Hepatocyte (in vitro differentiated cells): ENCODE measurements at regions not wholly inside any gene's neighbourhood (a gene's known extent, or its start where the extent isn't known, plus 50 kb on each side); places are given as distances from the start of the nearest gene placed in this dataset.

ENCODE experiments used
- DNase-seq: peaks from one replicate; pipeline ENCODE4 v3.0.0-alpha.2; 2016; ENCODE audit warnings: low spot score
- H2AFZ ChIP-seq: fragments of 200-600 bp; sonication (generic); 2 replicates; pipeline ENCODE4 v1.6.0; 2016; ENCODE audit warnings: antibody characterized with exemption, mild to moderate bottlenecking
- H3K27ac ChIP-seq: fragments of 200-600 bp; sonication (generic); 2 replicates; pipeline ENCODE4 v1.5.1; 2016; ENCODE audit warnings: mild to moderate bottlenecking
- H3K27me3 ChIP-seq: fragments of 200-600 bp; sonication (generic); 2 replicates; pipeline ENCODE4 v1.6.1; 2016
- H3K36me3 ChIP-seq: fragments of 200-600 bp; sonication (generic); replicated peaks from 2 replicates; pipeline ENCODE4 v1.5.1; 2016; ENCODE audit warnings: low read depth; ENCODE audit not compliant: insufficient read depth
- H3K4me1 ChIP-seq: fragments of 200-600 bp; sonication (generic); 2 replicates; pipeline ENCODE4 v1.5.1; 2016; ENCODE audit warnings: mild to moderate bottlenecking, moderate library complexity; ENCODE audit not compliant: insufficient read depth
- H3K4me2 ChIP-seq: fragments of 200-600 bp; sonication (generic); 2 replicates; pipeline ENCODE4 v1.6.0; 2016
- H3K4me3 ChIP-seq: fragments of 200-600 bp; sonication (generic); 2 replicates; pipeline ENCODE4 v1.5.1; 2016; ENCODE audit warnings: mild to moderate bottlenecking
- H3K79me2 ChIP-seq: fragments of 200-600 bp; sonication (generic); 2 replicates; pipeline ENCODE4 v1.6.0; 2017; ENCODE audit warnings: mild to moderate bottlenecking
- H3K9me2 ChIP-seq: fragments of 200-600 bp; sonication (generic); replicated peaks from 2 replicates; pipeline ENCODE4 v1.6.0; 2017; ENCODE audit warnings: mild to moderate bottlenecking; ENCODE audit not compliant: insufficient read depth
- H3K9me3 ChIP-seq: fragments of 200-600 bp; sonication (generic); 2 replicates; pipeline ENCODE4 v1.5.1; 2016; ENCODE audit warnings: low read depth, mild to moderate bottlenecking
- H4K20me1 ChIP-seq: fragments of 200-600 bp; sonication (generic); 2 replicates; pipeline ENCODE4 v1.6.0; 2016; ENCODE audit warnings: mild to moderate bottlenecking; ENCODE audit not compliant: insufficient read depth, poor library complexity, severe bottlenecking
- EZH2 ChIP-seq: fragments of 200-600 bp; sonication (generic); IDR thresholded peaks from 2 replicates; pipeline ENCODE4 v1.6.1; 2016; ENCODE audit warnings: antibody characterized with exemption, mild to moderate bottlenecking, borderline replicate concordance
- EZH2phosphoT487 ChIP-seq: fragments of 200-600 bp; sonication (generic); IDR thresholded peaks from one replicate; pipeline ENCODE4 v1.6.1; 2018; ENCODE audit warnings: antibody characterized with exemption, mild to moderate bottlenecking, low read depth, moderate library complexity; ENCODE audit not compliant: unreplicated experiment, severe bottlenecking
- WGBS: methylation state at CpG from one replicate; pipeline ENCODE4 v1.1.6; 2016; ENCODE audit warnings: low lambda C conversion rate; ENCODE audit errors: missing lambda C conversion rate; 5-methylcytosine and 5-hydroxymethylcytosine counted together
- TF ChIP-seq, protein P1 (sequence below): fragments of 200-600 bp; sonication (generic); IDR thresholded peaks from 2 replicates; pipeline ENCODE4 v1.5.1; 2016; ENCODE audit warnings: antibody characterized with exemption, mild to moderate bottlenecking; ENCODE audit not compliant: poor library complexity

DNA sequence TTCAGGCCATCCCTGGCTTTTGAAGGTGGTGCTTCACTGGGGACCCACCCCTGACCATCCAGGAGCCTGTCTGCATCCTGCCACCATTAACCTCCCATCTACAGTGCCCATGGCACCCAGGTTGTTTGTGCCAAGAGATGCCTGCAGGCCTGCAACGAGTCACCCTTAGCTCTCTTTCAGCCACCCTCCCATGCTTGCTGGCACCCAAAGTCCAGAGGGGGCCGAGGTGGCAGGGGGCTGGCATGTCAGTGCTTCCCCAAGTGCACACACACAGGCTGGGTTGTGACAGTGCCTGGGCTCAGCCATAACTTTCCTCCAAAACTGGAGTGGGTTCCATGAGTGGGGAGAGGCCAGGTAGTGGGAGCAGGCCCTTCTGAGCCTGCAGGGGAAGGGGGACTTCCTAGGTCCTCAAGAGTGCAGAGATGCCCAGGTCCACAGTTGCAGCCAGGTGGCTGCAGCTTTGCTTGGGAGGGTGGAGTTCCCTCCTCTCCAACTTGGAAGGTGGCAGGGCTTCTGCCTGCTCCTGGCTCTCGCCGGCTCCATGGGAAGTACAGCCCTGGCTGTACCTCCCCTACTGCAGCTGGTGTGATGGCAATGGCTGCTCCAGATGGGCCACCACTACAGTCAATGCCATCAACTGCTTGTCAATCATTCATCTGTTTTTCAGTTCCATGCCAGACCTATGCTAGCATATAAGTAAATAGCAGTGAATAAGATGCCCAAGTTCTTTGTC lies 235.9 kb upstream of the GIMD1 start:
- Histone ChIP-seq H3K9me2 (no peaks in the 10 kb centered on the region), H2AFZ (no peak overlapping the region), H3K79me2 (no peaks in the 10 kb centered on the region), H3K4me3 (no peak overlapping the region), H3K4me2 (no peak overlapping the region), H3K9me3 (no peaks in the 10 kb centered on the region), H3K36me3 (no peaks in the 10 kb centered on the region), H3K27me3 (no peaks in the 10 kb centered on the region), H3K27ac (no peak overlapping the region), H4K20me1 (no peaks in the 10 kb centered on the region), H3K4me1 (peaks cover 7% of the 10 kb centered on the region)
- no peak for DNase-seq
- TF ChIP-seq, protein P1, sequence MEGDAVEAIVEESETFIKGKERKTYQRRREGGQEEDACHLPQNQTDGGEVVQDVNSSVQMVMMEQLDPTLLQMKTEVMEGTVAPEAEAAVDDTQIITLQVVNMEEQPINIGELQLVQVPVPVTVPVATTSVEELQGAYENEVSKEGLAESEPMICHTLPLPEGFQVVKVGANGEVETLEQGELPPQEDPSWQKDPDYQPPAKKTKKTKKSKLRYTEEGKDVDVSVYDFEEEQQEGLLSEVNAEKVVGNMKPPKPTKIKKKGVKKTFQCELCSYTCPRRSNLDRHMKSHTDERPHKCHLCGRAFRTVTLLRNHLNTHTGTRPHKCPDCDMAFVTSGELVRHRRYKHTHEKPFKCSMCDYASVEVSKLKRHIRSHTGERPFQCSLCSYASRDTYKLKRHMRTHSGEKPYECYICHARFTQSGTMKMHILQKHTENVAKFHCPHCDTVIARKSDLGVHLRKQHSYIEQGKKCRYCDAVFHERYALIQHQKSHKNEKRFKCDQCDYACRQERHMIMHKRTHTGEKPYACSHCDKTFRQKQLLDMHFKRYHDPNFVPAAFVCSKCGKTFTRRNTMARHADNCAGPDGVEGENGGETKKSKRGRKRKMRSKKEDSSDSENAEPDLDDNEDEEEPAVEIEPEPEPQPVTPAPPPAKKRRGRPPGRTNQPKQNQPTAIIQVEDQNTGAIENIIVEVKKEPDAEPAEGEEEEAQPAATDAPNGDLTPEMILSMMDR = no peak
- no peak for TF ChIP-seq EZH2phosphoT487
- no peak for TF ChIP-seq EZH2
- 94% methylated on average over 4 of the region's 4 CpGs for WGBS

DNA sequence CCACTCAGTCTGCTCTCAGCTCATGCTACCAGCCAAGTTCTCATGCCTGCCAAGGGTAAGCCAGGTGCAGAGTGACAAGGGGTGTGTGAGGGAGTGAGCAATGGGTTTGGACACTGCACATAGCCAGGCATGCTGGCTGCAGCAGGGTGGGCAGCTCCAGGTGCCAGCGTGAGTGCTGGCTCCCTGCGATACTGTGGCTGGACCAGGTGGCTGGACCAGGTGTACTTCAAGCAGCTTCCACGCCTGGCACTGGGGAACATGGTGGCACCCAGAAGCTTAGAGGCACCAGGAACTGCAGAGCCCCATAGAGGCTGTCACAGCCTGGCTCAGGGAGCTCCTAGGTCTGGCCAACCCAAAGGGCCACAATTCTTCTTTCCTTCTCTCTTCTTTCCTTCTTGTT lies 234.9 kb upstream of the GIMD1 start:
- DNase-seq = no peak
- Histone ChIP-seq H3K36me3 (no peaks in the 10 kb centered on the region), H2AFZ (no peak overlapping the region), H3K9me3 (no peaks in the 10 kb centered on the region), H3K27me3 (no peaks in the 10 kb centered on the region), H3K79me2 (no peaks in the 10 kb centered on the region), H3K9me2 (no peaks in the 10 kb centered on the region), H3K4me1 (peaks cover 7% of the 10 kb centered on the region), H3K4me3 (no peak overlapping the region), H4K20me1 (no peaks in the 10 kb centered on the region), H3K27ac (no peak overlapping the region), H3K4me2 (no peak overlapping the region)
- TF ChIP-seq EZH2 = no peak
- TF ChIP-seq, protein P1 = no peak
- no peak for TF ChIP-seq EZH2phosphoT487
- 100% methylated on average over 3 of the region's 3 CpGs for WGBS

DNA sequence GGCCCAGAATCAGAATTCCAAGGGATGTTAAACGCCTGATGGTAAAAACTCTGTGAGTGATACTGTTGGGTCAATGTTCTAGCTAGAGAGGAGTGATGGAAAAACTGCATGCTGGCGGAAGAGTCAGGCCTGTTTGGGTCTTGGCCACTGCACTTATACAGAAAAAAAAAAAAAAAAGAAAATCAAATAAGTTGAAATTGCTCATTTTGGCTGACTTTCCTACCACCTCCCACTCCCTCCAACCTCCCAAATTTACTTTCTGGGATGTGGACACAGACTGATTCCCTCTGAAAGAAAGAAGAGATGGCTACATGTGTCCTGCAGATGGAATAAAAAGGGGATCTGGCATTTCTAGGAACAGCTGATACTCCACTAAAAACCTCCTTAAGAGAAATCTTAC lies 234.1 kb upstream of the GIMD1 start:
- Histone ChIP-seq H4K20me1 (no peaks in the 10 kb centered on the region), H3K4me1 (peaks cover 7% of the 10 kb centered on the region), H3K36me3 (no peaks in the 10 kb centered on the region), H3K27ac (no peak overlapping the region), H3K27me3 (no peaks in the 10 kb centered on the region), H3K4me2 (no peak overlapping the region), H3K9me3 (no peaks in the 10 kb centered on the region), H2AFZ (no peak overlapping the region), H3K4me3 (no peak overlapping the region), H3K79me2 (no peaks in the 10 kb centered on the region), H3K9me2 (no peaks in the 10 kb centered on the region)
- TF ChIP-seq EZH2phosphoT487 (no peak), EZH2 (no peak)
- TF ChIP-seq, protein P1 = no peak
- WGBS = 96% methylated on average over 2 of the region's 2 CpGs
- DNase-seq = no peak
